Mesendoderm (in vitro differentiated cells): ENCODE measurements at regions not wholly inside any gene's neighbourhood (a gene's known extent, or its start where the extent isn't known, plus 50 kb on each side); places are given as distances from the start of the nearest gene placed in this dataset.

ENCODE experiments used
- DNase-seq: peaks from one replicate; pipeline ENCODE4 v3.0.0; 2013
- H2AK5ac ChIP-seq: 2 replicates; pipeline ENCODE4 v1.6.1; 2013; ENCODE audit warnings: low read length, inconsistent platforms
- H2BK120ac ChIP-seq: 2 replicates; pipeline ENCODE4 v1.6.1; 2013; ENCODE audit warnings: low read depth, mild to moderate bottlenecking, low read length, moderate library complexity, mixed read lengths
- H2BK15ac ChIP-seq: replicated peaks from 2 replicates; pipeline ENCODE4 v1.6.1; 2013; ENCODE audit warnings: low read depth, mild to moderate bottlenecking, moderate library complexity
- H2BK5ac ChIP-seq: 2 replicates; pipeline ENCODE4 v1.6.1; 2013; ENCODE audit warnings: low read length, inconsistent platforms
- H3K18ac ChIP-seq: 2 replicates; pipeline ENCODE4 v1.6.1; 2013; ENCODE audit warnings: mild to moderate bottlenecking, low read length, mixed read lengths
- H3K23ac ChIP-seq: one replicate; pipeline ENCODE4 v1.6.1; 2013; ENCODE audit warnings: low read length
- H3K27ac ChIP-seq: 2 replicates; pipeline ENCODE4 v1.5.1; 2013; ENCODE audit warnings: low read depth, mild to moderate bottlenecking, inconsistent platforms, low read length, moderate library complexity
- H3K27me3 ChIP-seq: 2 replicates; pipeline ENCODE4 v1.6.1; 2013; ENCODE audit warnings: low read length, control low read depth, mild to moderate bottlenecking, inconsistent platforms; ENCODE audit not compliant: insufficient read depth, poor library complexity
- H3K36me3 ChIP-seq: 2 replicates; pipeline ENCODE4 v1.6.1; 2013; ENCODE audit warnings: low read length, inconsistent platforms; ENCODE audit not compliant: control insufficient read depth, insufficient read depth
- H3K4ac ChIP-seq: one replicate; pipeline ENCODE4 v1.6.1; 2013; ENCODE audit warnings: low read depth, mild to moderate bottlenecking, low read length, moderate library complexity
- H3K4me1 ChIP-seq: 2 replicates; pipeline ENCODE4 v1.6.1; 2013; ENCODE audit warnings: low read depth, low read length, inconsistent platforms; ENCODE audit not compliant: control insufficient read depth
- H3K4me2 ChIP-seq: 2 replicates; pipeline ENCODE4 v1.6.1; 2013; ENCODE audit warnings: low read length
- H3K4me3 ChIP-seq: 2 replicates; pipeline ENCODE4 v1.5.1; 2013; ENCODE audit warnings: mild to moderate bottlenecking, low read length
- H3K56ac ChIP-seq: one replicate; pipeline ENCODE4 v1.6.1; 2013; ENCODE audit warnings: low read length
- H3K79me1 ChIP-seq: 2 replicates; pipeline ENCODE4 v1.6.1; 2013; ENCODE audit warnings: low read length, inconsistent platforms
- H3K79me2 ChIP-seq: 2 replicates; pipeline ENCODE4 v1.6.1; 2013; ENCODE audit warnings: mild to moderate bottlenecking, low read length; ENCODE audit not compliant: control insufficient read depth, insufficient read depth
- H3K9ac ChIP-seq: 2 replicates; pipeline ENCODE4 v1.6.1; 2013; ENCODE audit warnings: low read length, inconsistent platforms
- H4K5ac ChIP-seq: one replicate; pipeline ENCODE4 v1.6.1; 2013; ENCODE audit warnings: low read length
- H4K8ac ChIP-seq: one replicate; pipeline ENCODE4 v1.6.1; 2013; ENCODE audit warnings: low read depth, mild to moderate bottlenecking, control low read depth, low read length, moderate library complexity
- WGBS: extraction: QIAGEN DNeasy Blood & Tissue Kit; methylation state at CpG from one replicate; pipeline ENCODE4 v1.1.7; 2013; ENCODE audit warnings: low lambda C conversion rate, missing lambda C conversion rate; ENCODE audit not compliant: insufficient coverage; ENCODE audit errors: extremely low coverage; 5-methylcytosine and 5-hydroxymethylcytosine counted together

- no peak overlapping the region for H3K9ac ChIP-seq
- H3K4ac ChIP-seq = no peak overlapping the region
- H3K79me2 ChIP-seq = no peaks in the 10 kb centered on the region
- H4K8ac ChIP-seq = no peak overlapping the region
- no peak overlapping the region for H2BK15ac ChIP-seq
- H4K5ac ChIP-seq = no peak overlapping the region
- H3K4me1 ChIP-seq = peaks cover 7% of the 10 kb centered on the region
- no peak overlapping the region for H3K27ac ChIP-seq
- H3K36me3 ChIP-seq = no peaks in the 10 kb centered on the region
- H3K18ac ChIP-seq = no peak overlapping the region
- DNase-seq = no peak
- no CpG with 5 or more reads among the region's 15 CpGs for WGBS
- H3K4me3 ChIP-seq = no peak overlapping the region
- no peaks in the 10 kb centered on the region for H3K27me3 ChIP-seq
- no peak overlapping the region for H3K23ac ChIP-seq
- H3K79me1 ChIP-seq = peaks cover 2% of the 10 kb centered on the region
- H3K4me2 ChIP-seq = no peak overlapping the region
- H2AK5ac ChIP-seq = no peak overlapping the region
- H2BK120ac ChIP-seq = no peak overlapping the region
- no peak overlapping the region for H2BK5ac ChIP-seq
- peak overlapping the region; percentile 35 for H3K56ac ChIP-seq
Observed at GRCh38 chr22:23503736-23504440, 76.2 kb downstream of the IGLL1 start.

DNA sequence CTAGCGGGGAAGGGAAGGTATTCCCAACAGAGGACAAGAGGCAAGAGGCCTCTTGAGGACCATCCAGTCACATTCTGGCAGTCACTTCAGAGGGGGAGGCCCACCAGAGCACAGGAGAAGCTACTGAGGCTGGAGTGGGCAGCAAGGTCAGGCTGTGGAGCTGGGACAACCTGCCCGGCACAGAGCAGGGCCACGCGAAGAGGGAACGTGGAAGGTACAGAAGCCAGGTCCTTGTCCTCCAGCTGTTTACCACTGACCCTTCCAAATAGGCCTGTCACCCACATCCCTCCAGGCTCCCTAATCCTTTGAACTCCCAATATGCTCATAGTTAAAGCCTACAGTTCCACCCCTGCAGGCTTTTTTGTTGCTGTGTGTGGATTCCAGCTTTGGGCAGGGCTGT is 76.9 kb downstream of the IGLL1 start:
- Histone ChIP-seq H3K4me2 (no peak overlapping the region), H2AK5ac (no peak overlapping the region), H3K9ac (no peak overlapping the region), H3K36me3 (no peaks in the 10 kb centered on the region), H4K8ac (no peak overlapping the region), H3K79me2 (no peaks in the 10 kb centered on the region), H3K18ac (no peak overlapping the region), H4K5ac (no peak overlapping the region), H3K27ac (no peak overlapping the region), H3K56ac (no peak overlapping the region), H3K79me1 (no peaks in the 10 kb centered on the region), H2BK5ac (no peak overlapping the region), H3K27me3 (no peaks in the 10 kb centered on the region), H2BK15ac (no peak overlapping the region), H2BK120ac (no peak overlapping the region), H3K4me1 (peaks cover 7% of the 10 kb centered on the region), H3K4ac (no peak overlapping the region), H3K23ac (no peak overlapping the region), H3K4me3 (no peak overlapping the region)
- DNase-seq = no peak
- no CpG with 5 or more reads among the region's 5 CpGs for WGBS

DNA sequence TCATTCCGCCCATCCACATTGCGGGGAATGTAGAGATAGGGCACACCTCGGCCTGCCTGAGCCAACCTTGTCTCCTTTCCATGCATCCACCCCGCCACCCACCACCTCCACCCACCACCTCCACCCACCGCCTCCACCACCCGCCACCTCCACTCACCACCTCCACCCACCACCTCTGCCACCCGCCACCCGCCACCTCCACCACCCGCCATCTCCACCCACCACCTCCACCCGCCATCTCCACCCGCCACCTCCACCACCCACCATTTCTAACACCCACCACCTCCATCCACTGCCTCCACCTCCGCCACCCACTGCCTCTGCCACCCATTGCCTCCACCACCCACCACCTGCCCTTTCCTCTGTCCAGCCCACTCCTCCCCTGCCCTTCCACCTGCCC is 78.4 kb downstream of the IGLL1 start:
- peak overlapping the region; percentile 30 for H3K56ac ChIP-seq
- peaks cover 7% of the 10 kb centered on the region for H3K4me1 ChIP-seq
- H4K8ac ChIP-seq = no peak overlapping the region
- whole genome bisulfite sequencing = no CpG with 5 or more reads among the region's 12 CpGs
- H3K23ac ChIP-seq = no peak overlapping the region
- no peak overlapping the region for H3K4me3 ChIP-seq
- no peaks in the 10 kb centered on the region for H3K36me3 ChIP-seq
- DNase-seq = no peak
- H3K27ac ChIP-seq = no peak overlapping the region
- H3K79me2 ChIP-seq = no peaks in the 10 kb centered on the region
- H2BK15ac ChIP-seq = no peak overlapping the region
- no peak overlapping the region for H2BK120ac ChIP-seq
- H2BK5ac ChIP-seq = no peak overlapping the region
- no peak overlapping the region for H3K18ac ChIP-seq
- no peaks in the 10 kb centered on the region for H3K27me3 ChIP-seq
- no peak overlapping the region for H4K5ac ChIP-seq
- H3K4ac ChIP-seq = no peak overlapping the region
- no peaks in the 10 kb centered on the region for H3K79me1 ChIP-seq
- H3K9ac ChIP-seq = no peak overlapping the region
- no peak overlapping the region for H3K4me2 ChIP-seq
- peak overlapping the region; percentile 37 for H2AK5ac ChIP-seq

GRCh38 chr22:23501261-23501619 is 78.8 kb downstream of the IGLL1 start:
- Histone ChIP-seq H3K56ac (peak overlapping the region; percentile 30), H3K27ac (no peak overlapping the region), H3K4ac (no peak overlapping the region), H3K18ac (peak overlapping the region; percentile 31), H2BK120ac (no peak overlapping the region), H3K79me1 (no peaks in the 10 kb centered on the region), H2BK5ac (no peak overlapping the region), H3K4me3 (no peak overlapping the region), H3K36me3 (no peaks in the 10 kb centered on the region), H3K4me2 (no peak overlapping the region), H2AK5ac (peak overlapping the region; percentile 37), H4K8ac (no peak overlapping the region), H3K79me2 (no peaks in the 10 kb centered on the region), H3K27me3 (no peaks in the 10 kb centered on the region), H4K5ac (no peak overlapping the region), H3K4me1 (peaks cover 7% of the 10 kb centered on the region), H2BK15ac (no peak overlapping the region), H3K23ac (no peak overlapping the region), H3K9ac (no peak overlapping the region)
- no peak for DNase-seq
- WGBS = no CpG with 5 or more reads among the region's 5 CpGs

GRCh38 chr22:23500508-23501260 is 79.4 kb downstream of the IGLL1 start:
- peak overlapping the region; percentile 46 for H3K9ac ChIP-seq
- no peak overlapping the region for H4K8ac ChIP-seq
- H3K79me2 ChIP-seq = no peaks in the 10 kb centered on the region
- no peak overlapping the region for H3K23ac ChIP-seq
- peak overlapping the region; percentile 17 for H2BK5ac ChIP-seq
- no peak overlapping the region for H2BK120ac ChIP-seq
- DNase-seq = peak; percentile 59
- H3K4ac ChIP-seq = no peak overlapping the region
- peak overlapping the region; percentile 67 for H2AK5ac ChIP-seq
- H3K4me2 ChIP-seq = no peak overlapping the region
- H3K56ac ChIP-seq = peak overlapping the region; percentile 69
- H4K5ac ChIP-seq = no peak overlapping the region
- no peaks in the 10 kb centered on the region for H3K36me3 ChIP-seq
- H2BK15ac ChIP-seq = no peak overlapping the region
- H3K27ac ChIP-seq = no peak overlapping the region
- peaks cover 7% of the 10 kb centered on the region for H3K4me1 ChIP-seq
- H3K27me3 ChIP-seq = no peaks in the 10 kb centered on the region
- H3K18ac ChIP-seq = peak overlapping the region; percentile 31
- no peaks in the 10 kb centered on the region for H3K79me1 ChIP-seq
- H3K4me3 ChIP-seq = no peak overlapping the region
- WGBS = no CpG with 5 or more reads among the region's 13 CpGs
